Activated CD8-positive, alpha-beta memory T cell treated with anti-CD3 and anti-CD28 coated beads for 48 hours (primary cell): ENCODE measurements at regions not wholly inside any gene's neighbourhood (a gene's known extent, or its start where the extent isn't known, plus 50 kb on each side); places are given as distances from the start of the nearest gene placed in this dataset.
"Not testable (repeated sequence)": the region's sequence is repeated elsewhere in the genome, so short reads cannot be mapped to it uniquely, and the experiment has no call there.

ENCODE experiments used
- DNase-seq, 3 experiments: peaks; one replicate each; pipeline ENCODE4 v3.0.0-alpha.2; 2020; ENCODE audit warnings: low read depth in 2 of 3, low spot score in 2 of 3

DNA sequence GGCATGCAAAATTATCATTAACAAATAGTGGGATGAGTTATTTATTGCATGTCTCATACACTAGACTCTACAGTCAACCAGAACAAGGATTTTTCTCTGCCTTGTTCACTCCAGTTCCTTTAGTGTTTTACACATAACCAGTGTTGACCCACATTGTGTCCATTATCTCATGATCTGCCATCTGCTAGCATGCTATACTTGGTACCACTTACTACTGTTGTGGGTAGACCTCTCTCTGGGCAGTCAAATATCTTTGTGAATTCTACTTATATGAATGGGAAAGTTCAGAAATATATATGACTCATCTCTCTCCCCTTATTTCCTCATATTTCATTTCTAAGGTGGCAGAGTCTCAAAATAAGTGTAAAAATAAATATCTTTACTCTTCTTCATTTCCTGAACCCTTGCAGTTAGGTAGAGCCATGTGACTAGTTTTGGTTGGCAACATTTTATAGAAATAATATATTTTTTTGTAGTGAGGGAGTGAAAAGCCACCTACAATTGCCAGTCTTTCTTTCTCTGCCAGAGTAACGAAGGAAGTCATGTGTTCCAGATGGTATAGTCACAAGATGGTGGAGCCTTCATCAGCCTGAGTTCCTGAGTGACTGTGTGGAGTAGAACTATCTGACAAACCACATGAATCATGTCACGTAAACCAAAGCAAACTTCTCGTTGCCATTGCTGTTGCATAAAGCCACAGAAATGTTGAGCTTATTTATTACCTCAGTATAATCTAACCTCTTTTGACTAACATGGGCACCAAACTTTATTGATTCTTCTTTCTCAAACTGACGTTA, 704.0 kb downstream of the RNF144A start:
- no peak for DNase-seq

DNA sequence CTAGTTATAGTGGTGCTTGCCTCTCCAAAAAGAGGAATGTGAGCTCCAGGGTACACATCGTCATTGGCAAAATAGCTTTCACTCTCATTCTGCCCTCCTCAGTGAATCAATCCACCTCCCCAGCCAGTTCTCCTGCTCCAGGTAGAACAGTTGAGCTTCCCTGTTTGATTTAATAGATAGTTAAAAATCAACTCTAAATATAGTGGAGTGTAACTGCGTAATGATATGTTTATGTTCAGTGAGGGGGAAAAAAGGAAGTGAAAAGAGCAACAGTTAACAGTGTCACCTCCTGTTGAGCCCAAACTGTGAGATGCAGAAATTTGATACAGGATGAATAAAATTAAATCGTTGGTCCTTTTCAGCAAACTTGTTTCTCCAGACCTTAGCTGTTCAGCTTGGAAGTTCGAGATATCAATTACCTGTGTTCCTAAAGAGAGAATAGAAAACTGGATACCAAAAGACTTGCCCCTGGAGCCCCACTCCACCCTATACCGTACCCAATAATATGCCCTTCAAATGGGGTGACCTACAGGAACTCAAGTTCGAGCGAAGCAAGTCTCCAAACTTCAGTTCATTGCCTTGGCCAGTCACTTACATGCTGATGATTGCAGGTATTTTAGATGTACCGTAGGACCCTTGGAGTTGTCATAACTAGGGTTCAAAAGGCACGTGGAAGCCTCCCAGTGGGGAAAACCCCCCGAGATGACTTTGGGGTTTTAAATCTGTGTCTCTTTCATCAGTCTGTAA, 708.4 kb downstream of the RNF144A start:
- DNase-seq = no peak

DNA sequence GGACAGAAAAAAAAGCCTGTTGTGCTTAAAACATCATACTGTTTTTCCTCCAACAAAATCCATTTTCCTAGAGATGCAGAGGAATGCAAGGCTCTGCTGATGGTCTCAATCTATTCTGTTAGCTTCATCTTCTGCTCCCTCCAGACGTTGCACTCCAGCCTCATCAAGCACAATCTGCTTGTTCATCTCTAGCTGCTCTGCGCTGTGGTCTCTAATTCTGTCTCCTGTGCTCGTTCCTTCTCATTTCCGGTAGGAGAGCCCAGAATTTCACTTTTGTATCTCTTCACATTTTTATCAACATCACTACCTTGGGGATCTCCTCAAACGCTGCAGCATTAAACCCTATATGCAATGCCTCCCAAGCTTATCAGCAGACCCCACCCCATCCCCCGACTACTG, 708.9 kb downstream of the RNF144A start:
- no peak for DNase-seq

DNA sequence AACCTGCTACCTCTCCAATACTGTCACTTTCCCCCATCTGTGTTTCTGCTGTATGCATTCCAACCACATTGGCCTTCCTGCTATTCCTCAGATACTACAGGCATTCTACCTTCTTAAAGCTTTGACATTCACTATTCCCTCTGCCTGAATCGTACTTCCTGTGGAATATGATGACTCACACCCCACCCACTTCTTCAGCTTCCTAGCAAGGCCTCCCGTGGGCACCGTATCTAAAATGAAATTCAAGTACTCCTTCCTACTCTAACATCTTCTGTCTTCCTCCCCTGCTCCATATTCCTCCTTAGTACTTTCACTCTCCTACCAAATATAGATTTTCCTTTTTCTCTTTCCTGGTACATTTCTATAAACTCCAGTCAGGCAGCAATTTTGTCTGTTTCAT, 710.4 kb downstream of the RNF144A start:
- no peak for DNase-seq

DNA sequence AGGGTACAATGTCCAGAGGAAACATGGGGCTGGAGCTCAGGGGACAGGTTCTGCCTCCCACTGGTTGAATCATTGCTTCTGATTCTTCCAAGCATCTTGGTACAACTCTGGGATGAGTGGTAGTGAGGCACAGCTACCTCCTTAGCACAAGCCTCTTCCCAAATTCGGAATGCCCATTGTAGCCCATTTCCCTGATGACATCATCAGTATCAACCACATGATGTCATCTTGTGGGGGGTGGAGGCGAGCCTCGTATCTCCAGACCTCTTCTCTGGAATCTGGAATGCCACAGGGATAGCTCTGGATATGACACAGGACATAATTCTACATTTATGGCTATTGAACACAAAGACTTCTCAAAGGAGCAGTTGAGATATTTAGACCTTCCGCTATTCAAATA, 715.2 kb downstream of the RNF144A start:
- DNase-seq = no peak

DNA sequence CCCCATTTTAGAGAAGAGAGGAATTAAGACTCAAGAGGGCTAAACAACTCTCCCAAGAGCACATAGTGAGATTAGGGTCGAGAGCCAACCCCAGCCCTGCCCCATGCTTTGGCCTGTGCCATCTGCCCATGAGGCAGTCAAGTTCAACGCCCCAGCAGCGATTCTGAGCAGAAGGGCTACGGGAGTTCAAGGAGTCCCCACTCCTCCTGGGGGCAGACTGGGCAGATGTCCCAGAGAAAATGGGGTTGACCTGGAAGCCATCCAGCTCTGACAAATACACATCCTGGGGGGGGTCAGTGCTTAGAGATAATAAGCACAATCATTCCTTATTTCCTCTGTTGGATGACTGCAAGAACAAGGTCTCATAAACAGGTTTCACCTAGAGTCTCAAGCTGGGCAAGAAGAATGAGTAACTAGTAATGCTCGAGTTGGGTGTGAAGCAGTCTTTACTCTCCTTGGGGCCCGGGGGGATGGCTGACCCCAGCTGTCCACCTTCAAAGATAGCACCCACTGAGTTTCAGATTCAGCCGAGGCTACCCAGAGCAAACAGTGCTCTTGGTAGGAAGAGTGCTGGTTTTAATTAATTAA, 716.4 kb downstream of the RNF144A start:
- no peak for DNase-seq

DNA sequence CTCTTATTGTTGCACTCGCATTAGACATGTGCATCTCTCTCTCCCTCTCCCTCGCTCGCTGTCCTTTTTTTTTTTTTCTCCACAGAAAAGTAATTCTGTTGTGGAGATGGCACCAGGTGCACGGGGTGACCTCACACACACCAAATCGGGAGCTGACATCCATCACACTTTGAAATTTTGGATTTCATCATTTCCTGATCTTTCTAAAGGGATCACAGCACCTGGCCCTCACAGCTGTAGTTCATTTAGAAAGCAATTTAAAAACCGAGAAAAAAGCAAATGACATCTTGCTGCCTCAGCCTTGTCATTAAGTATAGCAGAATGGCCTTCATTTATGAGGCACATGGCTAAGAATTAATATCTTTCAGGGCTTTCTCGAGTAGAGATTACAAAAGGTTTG, 717.2 kb downstream of the RNF144A start:
- DNase-seq = no peak

DNA sequence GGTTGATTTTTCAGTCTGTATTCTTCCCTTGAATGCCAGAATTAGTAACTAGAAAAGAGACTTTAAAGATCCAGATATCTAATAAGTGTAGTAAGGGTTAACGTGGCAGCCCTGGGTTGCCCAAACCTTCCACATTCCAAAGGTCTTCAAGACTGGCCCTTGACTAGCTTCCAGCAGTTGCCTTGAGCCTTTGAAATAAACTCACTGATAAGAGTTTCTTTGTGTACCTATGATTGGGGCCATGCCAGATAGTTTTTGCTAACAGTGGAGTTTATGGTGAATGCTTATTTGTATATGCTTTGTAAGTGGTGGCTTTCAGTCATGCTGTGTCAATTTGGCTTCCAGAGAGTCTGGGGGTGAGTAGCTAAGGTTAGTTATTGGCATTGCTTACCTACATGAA, 722.3 kb downstream of the RNF144A start:
- no peak for DNase-seq

DNA sequence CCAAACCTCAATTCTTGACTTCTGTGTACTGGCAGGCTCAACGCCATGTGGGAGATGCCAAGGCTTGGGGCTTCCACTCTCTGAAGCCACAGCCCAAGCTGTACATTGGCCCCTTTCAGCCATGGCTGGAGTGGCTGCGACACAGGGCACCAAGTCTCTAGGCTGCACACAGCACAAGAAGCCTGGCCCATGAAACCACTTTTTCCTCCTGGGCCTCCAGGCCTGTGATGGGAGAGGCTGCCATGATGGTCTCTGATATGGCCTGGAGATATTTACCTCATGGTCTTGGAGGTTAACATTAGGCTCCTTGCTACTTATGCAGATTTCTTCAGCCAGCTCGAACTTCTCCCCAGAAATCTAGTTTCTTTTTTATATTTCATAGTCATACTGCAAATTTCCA, 724.1 kb downstream of the RNF144A start:
- not testable (repeated sequence) for DNase-seq

- DNase-seq = no peak
Measured at GRCh38 chr2:7646024-7646423, 728.8 kb downstream of the RNF144A start.

DNA sequence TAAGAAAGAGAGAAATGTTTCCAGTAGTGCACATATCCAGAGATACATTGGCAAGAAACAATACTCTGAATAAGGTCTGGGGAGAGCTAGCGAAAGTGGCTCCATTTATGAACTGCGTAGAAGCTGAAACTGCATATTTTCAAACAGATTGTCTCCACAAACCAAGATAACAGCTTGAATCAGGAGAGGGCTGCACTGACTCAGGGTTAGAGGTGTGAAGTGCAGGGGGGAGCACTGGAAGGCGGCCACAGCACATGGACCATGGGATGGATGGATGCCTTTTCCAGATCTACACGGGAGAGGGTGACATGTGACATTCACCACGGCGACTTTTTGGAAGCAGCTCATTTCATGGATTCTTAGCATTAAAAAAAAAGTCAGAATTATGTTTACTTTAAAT, 729.4 kb downstream of the RNF144A start:
- no peak for DNase-seq

DNA sequence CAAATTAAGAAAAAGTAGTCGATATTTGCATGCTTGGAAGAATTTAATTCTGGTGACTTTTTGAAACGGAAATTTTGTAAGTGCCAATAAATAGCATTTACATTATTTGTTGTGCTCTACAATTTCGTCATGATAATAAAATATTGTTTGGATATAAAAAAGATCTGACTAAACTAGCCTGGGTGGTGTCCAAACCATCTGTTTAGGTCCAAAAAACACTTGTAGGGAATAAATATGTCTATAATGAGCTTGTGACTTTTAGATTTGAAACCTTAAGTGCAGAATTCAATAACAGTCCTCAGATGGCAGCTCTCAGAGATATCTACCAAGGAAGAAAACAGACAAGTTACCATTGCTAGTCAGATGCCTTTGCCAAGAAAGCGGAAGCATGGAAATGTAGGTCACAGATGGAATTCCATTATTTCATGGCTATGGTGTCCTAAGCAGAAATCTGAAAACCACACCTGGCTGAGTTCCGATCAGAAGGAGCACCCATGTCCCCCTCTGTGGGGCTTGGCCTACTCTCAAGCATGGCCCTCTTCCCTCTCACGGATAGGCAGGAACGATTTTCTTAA, 731.1 kb downstream of the RNF144A start:
- DNase-seq = no peak

DNA sequence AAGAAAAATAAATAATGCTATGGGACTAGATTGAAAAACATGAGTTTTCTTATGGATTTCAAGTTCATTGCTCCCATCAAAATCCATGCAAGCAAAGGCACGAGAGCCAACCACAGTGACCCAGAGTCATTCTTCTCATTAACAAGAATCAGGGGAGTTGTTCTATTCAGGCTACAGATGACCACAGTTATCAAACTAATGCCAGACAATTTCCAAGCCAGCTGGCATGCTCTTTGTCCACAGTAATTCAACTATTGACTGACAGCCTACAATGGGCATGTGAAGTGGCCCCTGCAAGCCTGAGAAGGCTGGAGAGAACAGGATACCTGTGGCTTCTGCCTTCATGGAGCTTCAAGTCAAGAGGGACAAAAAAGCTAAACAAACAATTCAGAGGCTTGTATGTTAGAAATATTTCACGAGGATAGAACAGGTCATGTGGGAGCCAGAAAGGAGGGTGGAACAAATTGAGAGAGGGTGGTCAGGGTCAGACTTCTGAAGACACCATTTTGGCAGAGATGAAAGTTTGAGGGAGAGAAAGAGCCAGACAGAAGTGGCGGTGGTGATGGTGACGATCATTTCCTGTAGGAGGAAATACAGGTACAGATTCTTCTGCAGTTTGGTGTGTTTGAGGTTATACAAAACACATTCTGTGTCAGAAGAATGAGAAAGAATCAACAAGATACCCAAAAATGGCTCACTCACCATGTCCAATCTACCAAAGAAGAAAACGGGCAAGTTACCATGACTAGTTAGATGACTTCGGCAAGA, 732.4 kb downstream of the RNF144A start:
- DNase-seq = no peak

DNA sequence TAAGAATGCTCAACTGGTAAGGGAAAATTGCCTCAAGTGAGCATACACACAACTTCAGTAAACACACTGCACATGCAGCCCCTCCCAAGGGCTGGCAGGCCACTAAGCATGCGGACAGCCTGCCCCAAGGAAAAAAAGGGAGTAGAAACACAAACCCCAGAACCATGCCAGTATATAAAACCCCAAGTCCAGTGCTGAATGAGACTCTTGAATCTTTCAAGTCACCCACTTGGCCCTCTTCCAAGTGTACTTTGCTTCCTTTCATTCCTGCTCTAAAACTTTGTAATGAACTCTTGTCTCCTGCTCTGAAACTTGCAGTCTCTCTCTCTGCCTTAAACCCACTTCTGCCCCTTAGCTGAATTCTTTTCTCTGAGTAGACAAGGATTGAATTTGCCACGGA, 736.4 kb downstream of the RNF144A start:
- no peak for DNase-seq

- no peak for DNase-seq
Measured at GRCh38 chr2:7655629-7656028, 738.4 kb downstream of the RNF144A start.

GRCh38 chr2:7657526-7657925, 740.3 kb downstream of the RNF144A start:
- not testable (repeated sequence) for DNase-seq

DNA sequence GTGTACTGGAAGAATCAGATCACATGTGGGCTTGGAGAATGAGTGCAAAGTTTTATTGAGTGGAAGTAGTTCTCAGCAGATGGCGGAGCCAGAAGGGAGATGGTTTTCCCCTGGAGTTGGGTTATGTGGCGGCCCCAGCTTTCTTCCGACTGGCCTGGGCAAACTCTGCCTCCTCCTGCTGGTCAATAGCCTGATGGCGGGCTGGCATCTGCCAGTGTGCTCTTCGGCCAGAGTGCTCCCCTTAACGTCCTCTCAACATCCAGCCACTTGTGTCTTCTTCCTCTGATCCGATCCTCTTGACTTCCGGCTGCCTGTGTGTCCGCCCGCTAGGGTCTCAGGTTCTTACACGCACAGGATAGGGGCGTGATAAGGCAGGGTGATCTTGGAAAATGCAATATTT, 741.3 kb downstream of the RNF144A start:
- DNase-seq = no peak

- no peak for DNase-seq
Measured at GRCh38 chr2:7660816-7661215, 743.6 kb downstream of the RNF144A start.

DNA sequence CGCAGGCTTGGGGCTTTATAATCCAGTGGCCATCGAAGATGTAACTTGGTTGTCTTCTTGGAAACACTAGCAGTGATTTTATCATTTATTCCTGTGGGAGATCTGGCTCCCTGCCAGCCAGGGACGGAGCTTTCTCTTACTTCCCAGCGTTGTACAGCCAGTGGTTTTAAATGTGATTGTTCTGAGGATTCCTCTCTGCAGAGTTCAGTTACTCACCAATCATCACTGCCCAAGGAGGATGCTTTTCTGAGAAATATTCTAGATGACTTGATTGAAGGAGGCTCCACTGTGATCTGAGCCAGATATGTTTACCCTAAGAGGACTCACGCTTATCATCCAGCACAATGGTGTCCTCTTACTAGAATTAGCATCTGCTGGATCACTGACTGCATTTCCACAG, 744.3 kb downstream of the RNF144A start:
- no peak for DNase-seq

GRCh38 chr2:7665880-7666279, 748.7 kb downstream of the RNF144A start:
- DNase-seq = no peak

DNA sequence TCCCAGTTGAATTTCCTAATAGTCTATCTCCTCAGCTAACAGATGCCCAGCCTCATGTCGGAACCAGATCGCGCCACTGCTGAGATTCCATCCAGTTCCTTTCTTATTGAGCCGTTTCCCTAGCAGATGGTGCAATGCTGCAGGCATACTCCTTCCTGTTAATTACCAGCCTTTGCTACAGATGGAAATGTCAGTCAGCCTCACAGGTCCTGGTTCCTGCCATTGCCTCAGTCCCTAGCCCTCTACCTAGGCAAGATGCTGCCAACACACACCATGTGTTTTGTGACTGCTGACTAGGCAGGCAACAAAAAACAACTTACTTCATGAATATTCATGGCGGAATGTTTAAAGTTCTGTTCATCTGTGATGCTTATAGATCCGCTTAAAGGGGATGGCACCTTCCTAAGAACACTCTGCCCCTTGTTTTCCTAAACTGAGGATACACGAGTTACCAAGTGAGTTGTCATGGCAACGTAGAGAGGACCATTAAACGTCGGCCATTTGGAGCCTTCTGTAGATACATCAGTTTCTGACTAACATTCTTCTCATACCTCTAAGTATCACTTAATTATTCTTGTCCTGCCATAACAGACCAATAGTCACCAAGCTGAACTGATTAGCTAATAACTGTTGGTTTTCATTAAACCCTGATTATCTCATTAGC, 749.5 kb downstream of the RNF144A start:
- no peak for DNase-seq
